Uterus (tissue), 3 donors: ENCODE measurements at regions not wholly inside any gene's neighbourhood (a gene's known extent, or its start where the extent isn't known, plus 50 kb on each side); places are given as distances from the start of the nearest gene placed in this dataset.

Experiments used
- DNase-seq, 2 donors: peaks; one replicate each; pipeline ENCODE4 v3.0.0-alpha.2; 2019 to 2020
- H3K27ac ChIP-seq, 2 donors: fragments of 200-600 bp; sonication (generic); 1 replicate in 1 of 2; 2 replicates in 1 of 2; pipeline ENCODE4 v1.5.1; 2016 to 2018
- H3K27me3 ChIP-seq, 2 donors: fragments of 200-600 bp; sonication (generic); one replicate each; pipeline ENCODE4 v1.5.1; 2018 to 2019; ENCODE audit warnings: control low read depth in 1 of 2
- H3K36me3 ChIP-seq, 2 donors: fragments of 200-600 bp; sonication (generic); one replicate each; pipeline ENCODE4 v1.5.1; 2019; ENCODE audit warnings: control low read depth in 1 of 2
- H3K4me1 ChIP-seq, 2 donors: fragments of 200-600 bp; sonication (generic); one replicate each; pipeline ENCODE4 v1.5.1; 2018 to 2019; ENCODE audit warnings: control low read depth in 1 of 2
- H3K4me3 ChIP-seq, 2 donors: fragments of 200-600 bp; sonication (generic); 1 replicate in 1 of 2; 2 replicates in 1 of 2; pipeline ENCODE4 v1.5.1; 2018 to 2019; ENCODE audit warnings: mild to moderate bottlenecking in 1 of 2
- H3K9me3 ChIP-seq, 2 donors: fragments of 200-600 bp; sonication (generic); one replicate each; pipeline ENCODE4 v1.5.1; 2019; ENCODE audit warnings: control low read depth in 1 of 2
- POLR2A ChIP-seq, 2 donors: fragments of 450-650 bp; IDR thresholded peaks; one replicate each; pipeline ENCODE4 v1.6.1; 2016; ENCODE audit warnings: antibody characterized with exemption in 2 of 2, mild to moderate bottlenecking in 1 of 2, moderate library complexity in 1 of 2
- intact Hi-C: fragments of 100-400 bp; cut with DNase I; formaldehyde crosslinking; loops from one replicate; pipeline ENCODE4 v1.15.1; 2023; ENCODE audit warnings: low total_unique reads
- TF ChIP-seq, protein P1 (sequence below), 4 experiments: fragments of 200-600 bp in 2 of 4; fragments of 450-650 bp in 2 of 4; sonication (generic) in 2 of 4; IDR thresholded peaks; one replicate each; pipeline ENCODE4 v1.5.1; 2016 to 2019; ENCODE audit warnings: antibody characterized with exemption in 4 of 4, mild to moderate bottlenecking in 2 of 4, moderate library complexity in 1 of 4
- donor health status: DM: yes; HTN: yes; CAD: no.

GRCh38 chr13:79650688-79651087, 169.7 kb downstream of the NDFIP2 start:
- Histone ChIP-seq H3K9me3 (no peaks in the 10 kb centered on the region), H3K4me1 (no peaks in the 10 kb centered on the region), H3K4me3 (no peak overlapping the region), H3K27me3 (no peaks in the 10 kb centered on the region), H3K36me3 (no peaks in the 10 kb centered on the region), H3K27ac (no peak overlapping the region)
- no peak for TF ChIP-seq POLR2A (IDR thresholded peaks at IDR 0.05)
- TF ChIP-seq, protein P1, sequence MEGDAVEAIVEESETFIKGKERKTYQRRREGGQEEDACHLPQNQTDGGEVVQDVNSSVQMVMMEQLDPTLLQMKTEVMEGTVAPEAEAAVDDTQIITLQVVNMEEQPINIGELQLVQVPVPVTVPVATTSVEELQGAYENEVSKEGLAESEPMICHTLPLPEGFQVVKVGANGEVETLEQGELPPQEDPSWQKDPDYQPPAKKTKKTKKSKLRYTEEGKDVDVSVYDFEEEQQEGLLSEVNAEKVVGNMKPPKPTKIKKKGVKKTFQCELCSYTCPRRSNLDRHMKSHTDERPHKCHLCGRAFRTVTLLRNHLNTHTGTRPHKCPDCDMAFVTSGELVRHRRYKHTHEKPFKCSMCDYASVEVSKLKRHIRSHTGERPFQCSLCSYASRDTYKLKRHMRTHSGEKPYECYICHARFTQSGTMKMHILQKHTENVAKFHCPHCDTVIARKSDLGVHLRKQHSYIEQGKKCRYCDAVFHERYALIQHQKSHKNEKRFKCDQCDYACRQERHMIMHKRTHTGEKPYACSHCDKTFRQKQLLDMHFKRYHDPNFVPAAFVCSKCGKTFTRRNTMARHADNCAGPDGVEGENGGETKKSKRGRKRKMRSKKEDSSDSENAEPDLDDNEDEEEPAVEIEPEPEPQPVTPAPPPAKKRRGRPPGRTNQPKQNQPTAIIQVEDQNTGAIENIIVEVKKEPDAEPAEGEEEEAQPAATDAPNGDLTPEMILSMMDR (IDR thresholded peaks at IDR 0.05): no peak
- DNase-seq: no peak
- intact Hi-C loops: no loop called here

- H3K4me1 ChIP-seq: no peaks in the 10 kb centered on the region
Observed at GRCh38 chr13:79648191-79648590, 167.2 kb downstream of the NDFIP2 start.

DNA sequence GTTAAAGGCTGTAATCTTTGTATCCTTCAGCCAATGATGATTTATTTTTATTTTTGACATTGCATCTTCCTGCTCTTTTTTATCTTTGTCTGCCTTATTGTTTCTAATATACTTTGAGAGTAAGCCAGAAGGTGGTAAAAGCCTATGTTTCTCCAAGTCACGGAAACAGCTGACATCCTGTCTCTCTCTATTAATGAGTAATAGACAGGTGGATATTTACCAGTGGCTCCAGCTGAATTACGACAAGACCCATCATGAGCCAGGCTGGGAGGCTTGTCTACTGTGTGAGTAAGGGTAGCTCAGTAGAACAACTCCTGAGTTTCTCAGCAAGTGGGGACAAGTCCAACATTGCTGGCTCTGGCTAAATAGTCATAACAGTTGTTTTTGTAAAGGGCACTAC, 166.6 kb downstream of the NDFIP2 start:
- H3K4me1 ChIP-seq: no peaks in the 10 kb centered on the region
- H3K9me3 ChIP-seq: no peaks in the 10 kb centered on the region
- no peak for DNase-seq
- H3K4me3 ChIP-seq: no peak overlapping the region
- no peaks in the 10 kb centered on the region for H3K36me3 ChIP-seq
- intact Hi-C loops: no loop called here
- TF ChIP-seq, protein P1 (IDR thresholded peaks at IDR 0.05): no peak
- no peak for TF ChIP-seq POLR2A (IDR thresholded peaks at IDR 0.05)
- no peak overlapping the region for H3K27ac ChIP-seq
- H3K27me3 ChIP-seq: no peaks in the 10 kb centered on the region

More at GRCh38 chr13:79648191-79648590, 167.2 kb downstream of the NDFIP2 start:
- intact Hi-C loops: no loop called here
- Histone ChIP-seq H3K9me3 (no peaks in the 10 kb centered on the region), H3K36me3 (no peaks in the 10 kb centered on the region), H3K4me3 (no peak overlapping the region), H3K27me3 (no peaks in the 10 kb centered on the region), H3K27ac (no peak overlapping the region)
- TF ChIP-seq, protein P1 (IDR thresholded peaks at IDR 0.05): no peak
- TF ChIP-seq POLR2A (IDR thresholded peaks at IDR 0.05): no peak
- DNase-seq: no peak

DNA sequence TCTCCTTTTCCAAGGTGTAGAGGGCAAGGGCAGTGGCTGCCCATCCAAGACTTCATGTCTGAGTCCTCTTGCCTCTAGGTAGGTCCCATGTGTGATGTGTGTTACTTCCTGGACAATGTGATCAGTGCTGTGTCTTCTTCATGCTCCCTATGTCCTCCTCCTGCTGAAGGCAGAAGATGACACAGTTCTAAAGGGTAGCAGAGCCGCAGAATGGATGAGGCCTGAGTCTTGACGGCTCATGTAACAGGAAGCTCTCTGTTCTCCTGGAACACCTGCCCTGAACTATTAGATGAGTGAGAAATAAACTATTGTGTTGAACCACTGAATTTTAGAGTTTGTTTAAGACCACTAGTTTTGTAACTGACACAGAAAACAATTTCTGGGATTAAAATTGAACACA, 165.9 kb downstream of the NDFIP2 start:
- intact Hi-C loops: no loop called here
- no peak overlapping the region for H3K4me3 ChIP-seq

GRCh38 chr13:79645569-79645968, 164.6 kb downstream of the NDFIP2 start:
- intact Hi-C loops: no loop called here
- Histone ChIP-seq H3K27me3 (no peaks in the 10 kb centered on the region), H3K36me3 (no peaks in the 10 kb centered on the region), H3K9me3 (no peaks in the 10 kb centered on the region), H3K4me3 (no peak overlapping the region), H3K4me1 (no peaks in the 10 kb centered on the region), H3K27ac (no peak overlapping the region)
- no peak for DNase-seq
- TF ChIP-seq POLR2A (IDR thresholded peaks at IDR 0.05): no peak
- TF ChIP-seq, protein P1 (IDR thresholded peaks at IDR 0.05): no peak

More for the DNA sequence above, 165.9 kb downstream of the NDFIP2 start:
- Histone ChIP-seq H3K4me1 (no peaks in the 10 kb centered on the region), H3K27me3 (no peaks in the 10 kb centered on the region), H3K9me3 (no peaks in the 10 kb centered on the region), H3K36me3 (no peaks in the 10 kb centered on the region), H3K27ac (no peak overlapping the region)
- DNase-seq: no peak
- TF ChIP-seq, protein P1 (IDR thresholded peaks at IDR 0.05): no peak
- TF ChIP-seq POLR2A (IDR thresholded peaks at IDR 0.05): no peak
